ENCODE measurements at regions not wholly inside any gene's neighbourhood (a gene's known extent, or its start where the extent isn't known, plus 50 kb on each side); places are given as distances from the start of the nearest gene placed in this dataset.
"Not testable (repeated sequence)": the region's sequence is repeated elsewhere in the genome, so short reads cannot be mapped to it uniquely, and the experiment has no call there.

- not testable (repeated sequence) for DNase-seq
Measured at GRCh38 chr5:68020461-68020969, 195.0 kb upstream of the PIK3R1 start.

- no peak for DNase-seq
Measured at GRCh38 chr5:68015381-68016302, 199.9 kb upstream of the PIK3R1 start.

- no peak for DNase-seq
Measured at GRCh38 chr5:68012831-68013230, 202.7 kb upstream of the PIK3R1 start.

GRCh38 chr5:68012429-68012828 is 203.1 kb upstream of the PIK3R1 start:
- peak; percentile 56 for DNase-seq

GRCh38 chr5:68011801-68012200 is 203.8 kb upstream of the PIK3R1 start:
- DNase-seq: peak; percentile 43

- DNase-seq: no peak
Measured at GRCh38 chr5:68011259-68011760, 204.2 kb upstream of the PIK3R1 start.

GRCh38 chr5:68010740-68011139 is 204.8 kb upstream of the PIK3R1 start:
- no peak for DNase-seq

- peak; percentile 82 for DNase-seq
Measured at GRCh38 chr5:68007451-68007850, 208.1 kb upstream of the PIK3R1 start.

GRCh38 chr5:68002836-68003235 is 212.7 kb upstream of the PIK3R1 start:
- no peak for DNase-seq

GRCh38 chr5:68000805-68001204 is 214.8 kb upstream of the PIK3R1 start:
- DNase-seq: no peak

GRCh38 chr5:67999391-67999790 is 216.2 kb upstream of the PIK3R1 start:
- no peak for DNase-seq

- DNase-seq: no peak
Measured at GRCh38 chr5:67998709-67999261, 216.8 kb upstream of the PIK3R1 start.

- DNase-seq: no peak
Measured at GRCh38 chr5:67997892-67998457, 217.6 kb upstream of the PIK3R1 start.

GRCh38 chr5:67997148-67997547 is 218.4 kb upstream of the PIK3R1 start:
- no peak for DNase-seq

- DNase-seq: no peak
Measured at GRCh38 chr5:67996596-67996995, 219.0 kb upstream of the PIK3R1 start.

GRCh38 chr5:67992923-67993322 is 222.6 kb upstream of the PIK3R1 start:
- DNase-seq: peak; percentile 56

- DNase-seq: peak; percentile 40
Measured at GRCh38 chr5:67989456-67989855, 226.1 kb upstream of the PIK3R1 start.

GRCh38 chr5:67986761-67987160 is 228.8 kb upstream of the PIK3R1 start:
- DNase-seq: no peak

GRCh38 chr5:67985686-67986387 is 229.7 kb upstream of the PIK3R1 start:
- DNase-seq: no peak

- no peak for DNase-seq
Measured at GRCh38 chr5:67984546-67984945, 231.0 kb upstream of the PIK3R1 start.

- peak; percentile 82 for DNase-seq
Measured at GRCh38 chr5:67983251-67984110, 232.1 kb upstream of the PIK3R1 start.

GRCh38 chr5:67982160-67982559 is 233.4 kb upstream of the PIK3R1 start:
- DNase-seq: not testable (repeated sequence)
